IPS-18a (cell line): ENCODE measurements at regions not wholly inside any gene's neighbourhood (a gene's known extent, or its start where the extent isn't known, plus 50 kb on each side); places are given as distances from the start of the nearest gene placed in this dataset.

ENCODE experiments used
- H3K27ac ChIP-seq: one replicate; pipeline ENCODE4 v1.5.1; 2013; ENCODE audit warnings: low read length
- H3K27me3 ChIP-seq: one replicate; pipeline ENCODE4 v1.6.1; 2013; ENCODE audit warnings: mild to moderate bottlenecking, low read length; ENCODE audit not compliant: control insufficient read depth, insufficient read depth
- H3K36me3 ChIP-seq: one replicate; pipeline ENCODE4 v1.6.1; 2013; ENCODE audit warnings: low read depth, low read length; ENCODE audit not compliant: control insufficient read depth
- H3K4me1 ChIP-seq: one replicate; pipeline ENCODE4 v1.6.1; 2013; ENCODE audit warnings: low read depth, low read length; ENCODE audit not compliant: control insufficient read depth
- H3K4me3 ChIP-seq: one replicate; pipeline ENCODE4 v1.5.1; 2013; ENCODE audit warnings: low read length
- H3K9ac ChIP-seq: one replicate; pipeline ENCODE4 v1.6.1; 2013; ENCODE audit warnings: mild to moderate bottlenecking, low read length, moderate library complexity
- H3K9me3 ChIP-seq: one replicate; pipeline ENCODE4 v1.6.1; 2013; ENCODE audit warnings: low read depth, low read length; ENCODE audit not compliant: control insufficient read depth

DNA sequence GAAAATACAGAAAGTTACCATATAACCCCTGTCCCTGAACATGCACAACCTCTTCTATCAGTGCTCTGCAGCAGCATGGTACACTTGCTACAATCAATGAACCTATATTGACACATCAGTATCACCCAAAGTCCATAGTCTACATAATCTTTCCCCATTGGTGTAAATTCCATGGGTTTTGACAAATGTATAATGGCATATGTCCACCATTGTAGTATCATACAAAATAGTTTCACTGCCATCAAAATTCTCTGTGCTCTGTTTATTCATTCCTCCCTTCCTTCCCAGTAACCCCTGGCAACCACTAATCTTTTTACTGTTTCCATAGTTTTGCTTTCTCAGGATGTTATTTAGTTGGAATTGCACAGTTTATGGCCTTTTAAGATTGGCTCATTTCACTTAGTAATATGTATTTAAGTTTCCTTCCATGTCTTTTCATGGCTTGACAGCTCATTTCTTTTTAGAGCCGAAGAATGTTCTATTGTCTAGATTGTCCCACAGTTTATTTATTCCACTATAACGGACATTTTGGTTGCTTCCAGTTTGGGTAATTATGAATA is 1707.0 kb downstream of the EFNA5 start:
- no peaks in the 10 kb centered on the region for H3K36me3 ChIP-seq
- no peaks in the 10 kb centered on the region for H3K27me3 ChIP-seq
- H3K27ac ChIP-seq, result no peak overlapping the region
- H3K4me3 ChIP-seq, result no peak overlapping the region
- H3K4me1 ChIP-seq, result no peaks in the 10 kb centered on the region
- H3K9me3 ChIP-seq, result no peaks in the 10 kb centered on the region
- no peak overlapping the region for H3K9ac ChIP-seq

- no peak overlapping the region for H3K27ac ChIP-seq
- no peak overlapping the region for H3K9ac ChIP-seq
- H3K9me3 ChIP-seq, result no peaks in the 10 kb centered on the region
- H3K4me3 ChIP-seq, result no peak overlapping the region
- H3K4me1 ChIP-seq, result no peaks in the 10 kb centered on the region
- no peaks in the 10 kb centered on the region for H3K27me3 ChIP-seq
- H3K36me3 ChIP-seq, result no peaks in the 10 kb centered on the region
Observed at GRCh38 chr5:105961572-105961971, 1709.2 kb downstream of the EFNA5 start.

GRCh38 chr5:105956456-105957196 is 1714.1 kb downstream of the EFNA5 start:
- no peak overlapping the region for H3K27ac ChIP-seq

GRCh38 chr5:105954341-105954740 is 1716.4 kb downstream of the EFNA5 start:
- Histone ChIP-seq H3K27me3 (no peaks in the 10 kb centered on the region), H3K9me3 (no peaks in the 10 kb centered on the region), H3K4me1 (no peaks in the 10 kb centered on the region), H3K4me3 (no peak overlapping the region), H3K27ac (no peak overlapping the region), H3K36me3 (no peaks in the 10 kb centered on the region), H3K9ac (no peak overlapping the region)

More at GRCh38 chr5:105956456-105957196, 1714.1 kb downstream of the EFNA5 start:
- H3K9me3 ChIP-seq, result no peaks in the 10 kb centered on the region
- H3K36me3 ChIP-seq, result no peaks in the 10 kb centered on the region
- H3K9ac ChIP-seq, result no peak overlapping the region
- no peaks in the 10 kb centered on the region for H3K27me3 ChIP-seq
- no peak overlapping the region for H3K4me3 ChIP-seq
- H3K4me1 ChIP-seq, result no peaks in the 10 kb centered on the region

DNA sequence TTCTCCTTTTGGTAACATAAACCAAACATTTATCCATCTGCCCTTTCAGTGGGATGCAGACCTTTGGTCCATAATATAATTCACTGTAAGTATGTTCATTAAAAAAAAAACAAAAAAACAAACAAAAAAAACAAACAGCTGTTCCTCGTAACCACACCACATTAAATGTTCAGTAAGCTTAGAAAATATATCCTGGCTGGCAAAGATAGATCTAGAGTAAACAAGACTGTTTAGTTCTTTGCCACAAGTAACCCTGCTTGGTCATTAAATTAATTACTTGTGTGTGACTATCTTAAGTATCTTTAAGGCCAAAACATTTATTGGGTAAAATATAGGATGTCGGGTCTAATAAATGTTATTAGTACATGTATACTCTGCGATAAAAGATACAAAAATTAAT is 1717.1 kb downstream of the EFNA5 start:
- H3K36me3 ChIP-seq, result no peaks in the 10 kb centered on the region
- H3K4me1 ChIP-seq, result no peaks in the 10 kb centered on the region
- H3K27me3 ChIP-seq, result no peaks in the 10 kb centered on the region
- no peak overlapping the region for H3K4me3 ChIP-seq
- no peak overlapping the region for H3K9ac ChIP-seq
- H3K27ac ChIP-seq, result no peak overlapping the region
- no peaks in the 10 kb centered on the region for H3K9me3 ChIP-seq

GRCh38 chr5:105952875-105953274 is 1717.9 kb downstream of the EFNA5 start:
- no peak overlapping the region for H3K27ac ChIP-seq
- H3K4me1 ChIP-seq, result no peaks in the 10 kb centered on the region
- no peak overlapping the region for H3K9ac ChIP-seq
- no peaks in the 10 kb centered on the region for H3K36me3 ChIP-seq
- H3K4me3 ChIP-seq, result no peak overlapping the region
- H3K9me3 ChIP-seq, result no peaks in the 10 kb centered on the region
- no peaks in the 10 kb centered on the region for H3K27me3 ChIP-seq

DNA sequence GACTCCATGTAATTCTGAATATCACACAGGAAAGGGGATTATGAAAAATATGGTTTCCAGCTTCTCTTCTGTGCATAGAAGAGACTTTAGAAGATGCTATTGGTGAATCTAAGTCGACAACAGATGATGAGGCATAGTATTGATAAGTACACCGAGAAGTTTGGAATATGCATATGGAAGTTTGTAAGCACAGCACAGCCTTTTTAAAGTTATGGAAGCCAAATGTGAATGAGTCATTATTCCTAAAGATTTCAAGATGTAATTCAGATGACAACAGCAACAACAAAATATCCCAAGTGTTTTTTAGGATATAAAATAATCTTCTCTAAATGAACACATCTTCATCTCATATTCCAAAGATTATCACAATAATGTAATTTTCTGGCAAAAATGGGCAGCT is 1723.3 kb downstream of the EFNA5 start:
- H3K36me3 ChIP-seq, result no peaks in the 10 kb centered on the region
- no peak overlapping the region for H3K9ac ChIP-seq
- no peaks in the 10 kb centered on the region for H3K9me3 ChIP-seq
- H3K4me1 ChIP-seq, result no peaks in the 10 kb centered on the region
- H3K27me3 ChIP-seq, result no peaks in the 10 kb centered on the region
- H3K27ac ChIP-seq, result no peak overlapping the region
- H3K4me3 ChIP-seq, result no peak overlapping the region

DNA sequence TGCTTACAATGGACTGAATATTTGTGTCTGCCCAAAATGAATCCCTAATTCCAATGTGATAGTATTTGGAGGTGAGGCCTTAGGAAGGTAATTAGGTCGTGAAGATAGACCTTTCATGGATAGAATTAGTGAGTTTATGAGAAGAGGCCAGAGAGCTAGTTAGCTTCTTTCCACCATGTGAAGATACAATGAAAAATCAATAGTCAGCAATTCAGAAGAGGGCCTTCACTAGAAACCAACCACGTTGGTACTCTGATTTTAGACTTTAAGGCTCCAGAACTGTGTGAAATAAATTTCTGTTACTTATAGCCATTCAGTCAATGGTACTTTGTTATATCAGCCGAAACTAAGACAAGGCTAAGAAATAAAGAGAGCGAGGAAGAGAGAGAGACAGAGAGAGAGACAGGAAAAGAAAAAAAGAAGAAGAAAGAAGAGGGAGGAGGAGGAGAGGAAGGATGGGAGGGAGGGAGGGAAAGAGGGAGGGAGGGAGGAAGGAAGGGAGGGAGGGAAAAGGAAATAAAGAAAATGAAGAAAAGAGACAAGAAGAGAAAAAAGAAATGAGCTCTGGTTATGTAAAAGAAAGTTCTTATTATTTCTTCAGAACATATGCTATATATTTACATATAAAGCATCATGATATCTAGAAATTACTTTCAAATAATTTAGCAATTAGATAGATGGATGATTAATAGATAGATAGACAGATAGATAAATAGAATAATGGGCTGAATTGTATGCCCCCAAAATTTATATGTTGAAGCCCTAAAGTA is 1725.3 kb downstream of the EFNA5 start:
- Histone ChIP-seq H3K27me3 (no peaks in the 10 kb centered on the region), H3K9ac (no peak overlapping the region), H3K27ac (no peak overlapping the region), H3K4me3 (no peak overlapping the region), H3K9me3 (no peaks in the 10 kb centered on the region), H3K4me1 (peaks cover 2% of the 10 kb centered on the region), H3K36me3 (no peaks in the 10 kb centered on the region)

DNA sequence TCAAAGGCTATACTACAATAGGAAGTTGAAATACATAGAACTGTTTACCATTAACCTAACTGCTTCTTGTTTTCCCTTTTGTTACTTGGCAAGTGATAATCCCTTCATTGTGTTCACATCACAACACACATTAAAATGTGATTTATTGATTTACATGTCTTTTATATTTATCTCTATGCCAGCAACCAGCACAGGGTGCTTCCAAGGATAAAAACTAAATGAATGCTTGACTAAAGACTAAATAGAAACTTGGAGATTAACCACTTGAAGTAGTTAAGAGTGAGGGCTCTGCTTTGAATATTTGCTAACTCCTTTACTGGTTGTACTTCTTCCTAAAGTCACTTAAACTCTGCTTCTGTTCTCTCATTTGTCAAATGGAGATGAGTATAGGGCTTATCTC is 1730.6 kb downstream of the EFNA5 start:
- no peak overlapping the region for H3K4me3 ChIP-seq
- H3K36me3 ChIP-seq, result no peaks in the 10 kb centered on the region
- no peaks in the 10 kb centered on the region for H3K27me3 ChIP-seq
- H3K9me3 ChIP-seq, result peaks cover 5% of the 10 kb centered on the region
- no peak overlapping the region for H3K9ac ChIP-seq
- peaks cover 7% of the 10 kb centered on the region for H3K4me1 ChIP-seq
- H3K27ac ChIP-seq, result no peak overlapping the region

- Histone ChIP-seq H3K36me3 (no peaks in the 10 kb centered on the region), H3K9ac (no peak overlapping the region), H3K27me3 (no peaks in the 10 kb centered on the region), H3K9me3 (peaks cover 5% of the 10 kb centered on the region), H3K27ac (no peak overlapping the region), H3K4me1 (no peaks in the 10 kb centered on the region), H3K4me3 (no peak overlapping the region)
Observed at GRCh38 chr5:105934171-105934570, 1736.6 kb downstream of the EFNA5 start.

- Histone ChIP-seq H3K27ac (no peak overlapping the region), H3K36me3 (no peaks in the 10 kb centered on the region), H3K9ac (no peak overlapping the region), H3K9me3 (no peaks in the 10 kb centered on the region), H3K4me3 (no peak overlapping the region), H3K27me3 (no peaks in the 10 kb centered on the region), H3K4me1 (no peaks in the 10 kb centered on the region)
Observed at GRCh38 chr5:105931881-105932421, 1738.8 kb downstream of the EFNA5 start.
